SHP77 treated with DMSO at 0.1 percent for 48 hours (cell line): ENCODE measurements at regions not wholly inside any gene's neighbourhood (a gene's known extent, or its start where the extent isn't known, plus 50 kb on each side); places are given as distances from the start of the nearest gene placed in this dataset.
"Not testable (repeated sequence)": the region's sequence is repeated elsewhere in the genome, so short reads cannot be mapped to it uniquely, and the experiment has no call there.

ENCODE experiments used
- DNase-seq: peaks from one replicate; lab custom pipeline; 2025; lab: John Stamatoyannopoulos, UW

GRCh38 chr9:22508354-22508753 lies 61.7 kb downstream of the DMRTA1 start:
- not testable (repeated sequence) for DNase-seq

GRCh38 chr9:22508790-22509189 lies 62.2 kb downstream of the DMRTA1 start:
- DNase-seq: no peak

- no peak for DNase-seq
Observed at GRCh38 chr9:22512495-22512894, 65.9 kb downstream of the DMRTA1 start.

GRCh38 chr9:22514871-22515270 lies 68.2 kb downstream of the DMRTA1 start:
- no peak for DNase-seq

GRCh38 chr9:22522206-22522740 lies 75.6 kb downstream of the DMRTA1 start:
- no peak for DNase-seq

- no peak for DNase-seq
Observed at GRCh38 chr9:22528485-22528884, 81.9 kb downstream of the DMRTA1 start.

GRCh38 chr9:22529426-22530199 lies 83.0 kb downstream of the DMRTA1 start:
- DNase-seq: no peak

- DNase-seq: no peak
Observed at GRCh38 chr9:22535780-22536179, 89.2 kb downstream of the DMRTA1 start.

GRCh38 chr9:22537721-22538120 lies 91.1 kb downstream of the DMRTA1 start:
- DNase-seq: no peak

GRCh38 chr9:22548625-22549024 lies 102.0 kb downstream of the DMRTA1 start:
- DNase-seq: no peak

- no peak for DNase-seq
Observed at GRCh38 chr9:22574740-22575139, 128.1 kb downstream of the DMRTA1 start.

- no peak for DNase-seq
Observed at GRCh38 chr9:22580788-22581187, 134.2 kb downstream of the DMRTA1 start.

GRCh38 chr9:22582221-22582620 lies 135.6 kb downstream of the DMRTA1 start:
- no peak for DNase-seq

- DNase-seq: no peak
Observed at GRCh38 chr9:22588918-22589317, 142.3 kb downstream of the DMRTA1 start.

GRCh38 chr9:22590336-22591033 lies 143.9 kb downstream of the DMRTA1 start:
- DNase-seq: no peak

GRCh38 chr9:22595805-22596204 lies 149.2 kb downstream of the DMRTA1 start:
- no peak for DNase-seq

GRCh38 chr9:22617156-22617555 lies 170.5 kb downstream of the DMRTA1 start:
- no peak for DNase-seq

GRCh38 chr9:22622815-22623214 lies 176.2 kb downstream of the DMRTA1 start:
- no peak for DNase-seq

GRCh38 chr9:22623236-22623635 lies 176.6 kb downstream of the DMRTA1 start:
- no peak for DNase-seq

- DNase-seq: no peak
Observed at GRCh38 chr9:22625540-22625939, 178.9 kb downstream of the DMRTA1 start.

- DNase-seq: no peak
Observed at GRCh38 chr9:22643541-22643940, 196.9 kb downstream of the DMRTA1 start.

GRCh38 chr9:22645893-22646292 lies 199.3 kb downstream of the DMRTA1 start:
- no peak for DNase-seq

- no peak for DNase-seq
Observed at GRCh38 chr9:22649384-22649783, 202.8 kb downstream of the DMRTA1 start.
